ENCODE measurements at regions not wholly inside any gene's neighbourhood (a gene's known extent, or its start where the extent isn't known, plus 50 kb on each side); places are given as distances from the start of the nearest gene placed in this dataset.
"Not testable (repeated sequence)": the region's sequence is repeated elsewhere in the genome, so short reads cannot be mapped to it uniquely, and the experiment has no call there.

DNA sequence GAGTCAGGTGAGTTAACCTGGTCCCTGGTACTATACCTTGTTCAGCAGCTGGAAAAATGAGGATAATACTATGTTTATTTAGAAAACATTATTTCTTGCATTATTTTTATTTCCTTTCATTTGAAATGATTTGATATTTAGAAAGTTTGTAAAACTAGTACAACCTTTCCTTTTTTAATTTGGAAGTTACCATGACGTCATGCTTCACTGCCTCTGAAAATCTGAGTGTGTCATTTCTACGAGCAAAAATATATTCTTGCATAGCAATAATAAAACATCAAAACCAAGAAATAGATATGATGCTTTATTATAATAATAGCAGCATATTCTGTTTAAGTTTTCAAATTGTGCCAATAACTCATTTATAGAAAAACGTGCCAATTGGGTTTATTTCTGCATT, 1445.0 kb upstream of the RAG2 start:
- no peak for DNase-seq (ENCODE audit: low read depth in 2 of 3, low spot score in 2 of 3)

DNA sequence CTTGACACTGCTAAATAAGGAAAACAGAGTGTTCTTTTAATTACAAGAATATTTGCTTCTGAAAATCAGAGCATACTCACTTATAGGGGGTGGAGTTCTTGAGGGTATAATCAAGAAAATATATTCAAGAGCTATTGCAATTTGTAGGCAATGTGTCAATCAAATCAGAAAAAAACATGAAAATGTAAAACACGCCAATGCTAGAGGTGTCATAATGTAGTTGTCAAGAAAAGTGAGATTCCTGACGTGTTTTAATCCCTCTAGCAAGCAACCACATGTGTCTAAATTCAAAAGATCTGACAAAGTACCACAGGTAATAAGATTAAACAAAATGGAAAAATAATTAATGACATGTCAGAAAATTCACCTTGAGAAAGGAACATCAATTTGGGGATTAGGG, 1440.7 kb upstream of the RAG2 start:
- no peak for DNase-seq (ENCODE audit: low read depth in 2 of 3, low spot score in 2 of 3)

DNA sequence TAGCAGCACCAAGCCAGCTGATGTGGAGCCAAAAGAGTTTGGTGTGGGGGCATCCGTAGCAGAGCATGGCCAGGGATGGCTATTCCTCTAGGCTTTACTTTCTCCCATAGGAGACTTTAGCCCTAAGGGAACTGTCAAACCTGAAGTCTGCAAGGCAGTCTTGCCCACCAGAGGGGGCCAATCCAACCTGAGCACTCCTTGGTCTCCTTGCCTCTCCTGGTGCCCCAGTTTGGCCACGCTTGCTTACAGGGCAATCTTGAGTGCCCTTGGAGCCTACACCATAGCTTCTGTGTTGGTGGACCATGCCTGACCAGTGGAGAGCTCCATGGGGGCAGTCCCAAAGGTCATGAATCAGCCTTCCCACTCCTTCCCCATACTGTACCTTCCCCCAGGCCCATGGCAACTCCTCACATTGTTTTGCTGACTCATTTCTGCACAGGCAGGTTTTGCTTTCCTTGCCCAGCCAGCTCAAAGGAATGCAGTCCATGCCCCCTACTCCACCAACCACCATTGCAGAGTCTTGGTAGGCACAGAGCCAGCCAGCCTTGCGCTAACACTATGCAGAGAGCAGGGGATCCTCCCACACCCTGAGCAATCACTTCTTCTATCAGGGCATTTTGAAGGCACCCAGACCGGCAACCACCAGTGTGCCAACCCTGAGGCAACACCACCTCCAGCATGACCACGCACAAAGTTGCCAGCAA, 1421.2 kb upstream of the RAG2 start:
- no peak for DNase-seq (ENCODE audit: low read depth in 2 of 3, low spot score in 2 of 3)

DNA sequence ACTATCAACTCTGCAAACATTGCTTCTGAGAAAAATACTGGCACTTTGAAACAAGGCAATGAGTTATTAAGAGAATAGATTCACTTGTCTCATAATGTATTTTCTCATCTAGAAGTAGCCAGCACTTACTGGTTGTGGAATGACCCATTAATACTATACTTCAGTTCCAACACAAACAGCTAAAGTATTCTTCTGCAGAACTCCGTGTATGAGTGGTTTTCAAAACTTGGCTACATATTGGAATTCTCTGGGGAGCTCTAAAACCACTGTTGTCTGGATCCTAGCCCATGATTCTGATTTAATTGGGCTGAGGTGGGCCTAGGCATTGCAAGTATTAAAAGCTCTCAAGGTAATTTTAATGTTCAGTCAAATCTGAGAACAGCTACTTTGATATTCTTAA, 1416.4 kb upstream of the RAG2 start:
- no peak for DNase-seq (ENCODE audit: low read depth in 2 of 3, low spot score in 2 of 3)

DNA sequence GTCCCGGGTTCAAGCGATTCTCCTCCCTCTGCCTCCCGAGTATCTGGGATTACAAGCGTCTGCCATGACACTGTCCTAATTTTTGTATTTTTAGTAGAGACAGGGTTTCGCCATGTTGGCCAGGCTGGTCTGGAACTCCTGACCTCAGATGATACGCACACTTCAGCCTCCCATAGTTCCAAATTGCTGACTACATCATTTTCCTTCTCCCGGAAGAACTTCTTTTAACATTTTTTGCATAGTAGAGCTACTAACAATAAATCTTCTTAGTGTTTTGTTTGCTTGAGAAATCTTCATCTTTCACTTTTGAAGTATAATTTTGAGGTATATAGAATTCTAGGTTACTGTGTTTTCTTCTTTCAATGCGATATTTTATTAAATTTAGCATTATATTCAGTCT, 1415.1 kb upstream of the RAG2 start:
- DNase-seq (ENCODE audit: low read depth in 2 of 3, low spot score in 2 of 3) = no peak

DNA sequence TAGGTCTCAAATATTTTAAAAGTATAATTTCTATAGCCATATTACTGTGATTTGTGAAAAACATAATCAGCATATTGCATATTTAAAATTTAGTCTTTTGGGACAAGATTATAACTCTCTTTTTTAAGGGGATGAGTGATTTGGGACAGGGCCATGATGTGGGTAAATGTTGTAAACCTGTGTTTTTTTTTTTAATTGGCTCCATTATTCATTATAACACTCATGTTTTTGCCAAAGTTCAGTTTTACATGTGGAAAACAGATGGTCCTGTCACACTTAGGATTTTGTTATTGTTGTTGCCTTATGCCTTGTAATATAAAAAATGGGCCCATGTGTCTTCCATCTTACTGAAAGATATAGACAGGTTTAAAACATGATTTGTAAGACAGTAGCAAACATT, 1413.5 kb upstream of the RAG2 start:
- DNase-seq (ENCODE audit: low read depth in 2 of 3, low spot score in 2 of 3) = no peak

DNA sequence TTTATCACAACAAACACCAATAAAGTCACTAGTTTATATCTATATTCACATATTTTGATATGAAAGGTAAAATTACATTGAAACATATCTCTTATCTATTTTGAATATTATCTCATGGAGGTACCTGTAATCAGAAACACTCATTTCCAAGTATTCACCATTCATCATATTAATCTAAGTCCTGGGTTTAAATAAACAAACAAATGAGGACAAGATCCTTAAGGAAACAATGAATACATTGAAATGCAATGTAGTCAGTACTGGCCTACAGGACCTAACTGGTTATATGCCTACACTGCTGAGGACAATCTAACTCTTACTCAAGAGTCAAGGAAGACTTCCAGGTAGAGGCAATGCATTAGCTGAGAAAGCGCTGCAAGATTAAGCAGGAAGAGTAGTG, 1411.9 kb upstream of the RAG2 start:
- DNase-seq (ENCODE audit: low read depth in 2 of 3, low spot score in 2 of 3) = no peak

DNA sequence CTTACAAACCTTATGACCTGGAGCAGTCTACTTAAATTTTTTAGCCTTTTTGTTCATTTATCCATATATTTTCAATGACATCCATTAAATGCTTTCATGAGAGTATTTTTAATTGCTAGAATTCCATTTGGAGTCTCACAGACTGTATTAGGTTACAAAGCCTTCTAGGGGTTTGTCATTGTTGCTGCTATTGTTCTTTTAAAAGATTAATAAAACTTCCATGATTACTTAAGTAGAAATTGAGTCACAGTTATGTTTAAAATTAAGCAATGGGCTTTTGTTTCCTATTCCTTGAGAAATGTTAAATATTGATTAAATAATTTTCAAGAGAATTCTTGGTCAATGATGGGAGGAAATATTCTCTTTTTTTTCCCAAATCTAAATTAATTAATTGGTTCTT, 1408.4 kb upstream of the RAG2 start:
- no peak for DNase-seq (ENCODE audit: low read depth in 2 of 3, low spot score in 2 of 3)

DNA sequence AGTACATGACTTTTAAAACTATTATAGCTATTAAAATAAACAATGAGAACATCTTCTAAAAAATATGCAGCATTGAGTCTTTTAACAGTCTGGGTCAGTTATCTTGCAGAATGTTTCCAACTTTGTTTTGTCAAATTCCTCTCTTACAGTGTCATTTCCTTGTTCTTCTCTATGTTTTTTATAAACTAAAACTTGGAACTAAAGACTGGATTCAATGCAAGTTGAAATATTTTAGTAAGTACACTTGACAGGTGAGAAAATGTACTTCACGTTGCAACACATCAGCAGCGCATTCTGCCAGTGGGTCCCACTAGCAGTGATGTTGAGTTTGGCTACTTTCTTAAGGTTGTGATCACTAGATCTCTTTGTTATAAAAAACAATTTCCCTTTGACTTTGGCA, 1407.6 kb upstream of the RAG2 start:
- no peak for DNase-seq (ENCODE audit: low read depth in 2 of 3, low spot score in 2 of 3)

DNA sequence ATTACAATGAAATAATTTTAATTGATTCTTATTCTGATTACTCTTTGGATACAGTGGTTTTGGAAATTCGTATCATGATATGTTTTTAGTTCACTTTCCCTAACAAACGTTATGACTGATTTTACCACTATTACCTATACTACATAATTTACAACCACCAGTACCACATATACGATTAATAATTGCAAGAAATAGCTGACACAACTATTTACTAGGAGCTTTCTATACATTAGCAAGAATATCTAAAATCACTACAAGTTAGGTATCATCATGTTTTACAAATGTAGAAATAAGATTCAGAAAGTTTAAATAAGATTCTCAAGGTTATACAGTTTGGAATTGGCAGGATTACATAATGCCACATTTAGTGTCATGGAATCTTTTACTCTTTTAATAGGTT, 1401.1 kb upstream of the RAG2 start:
- DNase-seq (ENCODE audit: low read depth in 2 of 3, low spot score in 2 of 3) = no peak

DNA sequence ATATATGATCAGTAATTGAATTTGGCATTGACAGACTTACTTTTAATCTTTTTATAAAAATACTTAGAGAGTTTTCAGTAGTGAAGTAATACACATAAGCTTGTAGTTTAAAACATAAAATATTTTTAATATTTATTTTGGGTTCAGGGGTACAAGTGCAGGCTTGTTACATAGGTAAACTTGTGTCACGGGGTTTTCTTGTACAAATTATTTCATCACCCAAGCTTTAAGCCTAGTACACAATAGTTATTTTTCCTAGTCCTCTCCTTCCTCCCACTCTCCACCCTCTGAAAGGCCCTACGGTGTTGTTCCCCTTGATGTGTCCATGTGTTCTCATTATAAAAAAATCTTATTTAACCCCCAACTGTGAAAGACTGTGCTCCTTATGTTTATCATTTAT, 1397.8 kb upstream of the RAG2 start:
- DNase-seq (ENCODE audit: low read depth in 2 of 3, low spot score in 2 of 3) = no peak

DNA sequence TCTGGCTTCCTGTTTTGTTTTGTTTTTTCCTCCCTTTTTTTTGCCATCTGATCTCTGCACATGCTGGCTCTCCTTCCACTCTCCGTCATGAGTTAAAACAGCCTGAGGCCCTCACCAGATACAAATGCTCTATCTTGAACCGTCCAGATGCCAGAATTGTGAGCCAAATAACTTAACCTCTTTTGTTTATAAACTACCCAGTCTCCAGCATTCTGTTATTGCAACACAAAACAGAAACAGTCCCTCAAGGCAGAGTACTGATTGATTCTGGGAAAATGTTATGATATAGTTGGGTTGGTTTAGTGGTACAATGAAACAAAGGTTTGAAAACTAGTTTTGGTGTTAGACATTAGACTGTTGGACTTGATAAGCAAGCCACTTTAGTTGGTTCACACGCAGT, 1390.0 kb upstream of the RAG2 start:
- DNase-seq (ENCODE audit: low read depth in 2 of 3, low spot score in 2 of 3) = no peak

DNA sequence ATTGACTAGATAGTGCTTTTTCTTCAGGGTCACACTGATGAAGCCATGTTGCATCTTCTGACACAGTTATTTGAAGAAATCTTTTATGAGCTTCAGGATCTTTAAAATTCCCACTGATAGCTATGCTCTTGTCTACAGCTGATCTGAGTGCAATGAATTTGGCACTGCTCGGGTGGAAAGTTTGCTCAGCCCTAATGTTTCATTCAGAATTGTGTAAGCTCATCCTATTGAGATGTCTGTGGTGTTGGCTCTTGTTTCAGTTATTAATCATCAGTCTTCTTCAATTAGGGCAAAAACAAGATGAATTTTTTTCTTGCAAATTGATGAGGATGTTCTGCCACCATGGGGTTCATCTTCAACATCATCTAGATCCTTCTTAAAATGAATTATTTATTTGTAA, 1387.0 kb upstream of the RAG2 start:
- DNase-seq (ENCODE audit: low read depth in 2 of 3, low spot score in 2 of 3) = no peak

DNA sequence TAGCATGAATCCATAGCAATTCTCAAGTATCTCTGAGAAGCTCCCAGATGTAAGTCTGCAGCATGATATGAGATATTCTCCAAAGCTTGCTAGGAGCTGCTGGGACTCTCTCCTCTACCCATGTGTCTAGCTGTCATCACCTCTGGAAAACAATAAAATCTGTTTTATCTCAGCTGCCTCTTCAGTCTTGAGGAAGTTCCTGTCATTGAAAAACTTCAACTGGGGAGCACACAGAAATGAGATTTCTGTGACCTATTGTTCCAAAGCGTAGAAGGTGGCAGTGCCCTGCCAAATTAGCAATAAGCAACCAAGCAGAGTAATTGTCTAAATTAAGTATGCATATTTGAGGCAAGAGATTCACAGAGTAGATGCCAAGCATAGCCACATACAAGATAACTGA, 1380.6 kb upstream of the RAG2 start:
- no peak for DNase-seq (ENCODE audit: low read depth in 2 of 3, low spot score in 2 of 3)

DNA sequence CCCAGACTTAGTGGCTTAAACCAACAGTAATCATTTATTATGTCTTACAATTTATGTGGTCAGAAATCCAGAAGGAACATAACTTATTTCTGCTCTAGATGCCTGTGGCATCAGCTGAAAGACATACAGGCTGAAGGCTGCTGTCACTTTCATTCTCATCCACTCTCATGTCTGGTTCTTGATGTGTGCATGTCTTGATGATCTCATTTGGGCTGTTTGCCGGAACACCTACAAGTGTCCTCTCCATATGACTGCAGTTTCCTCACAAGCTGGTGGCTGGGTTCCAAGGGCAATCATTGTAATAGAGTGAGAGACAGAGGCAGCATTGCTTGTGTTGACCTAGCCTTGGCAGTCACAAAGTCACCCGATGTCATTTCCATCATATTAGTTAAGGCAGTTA, 1375.9 kb upstream of the RAG2 start:
- DNase-seq (ENCODE audit: low read depth in 2 of 3, low spot score in 2 of 3) = no peak

DNA sequence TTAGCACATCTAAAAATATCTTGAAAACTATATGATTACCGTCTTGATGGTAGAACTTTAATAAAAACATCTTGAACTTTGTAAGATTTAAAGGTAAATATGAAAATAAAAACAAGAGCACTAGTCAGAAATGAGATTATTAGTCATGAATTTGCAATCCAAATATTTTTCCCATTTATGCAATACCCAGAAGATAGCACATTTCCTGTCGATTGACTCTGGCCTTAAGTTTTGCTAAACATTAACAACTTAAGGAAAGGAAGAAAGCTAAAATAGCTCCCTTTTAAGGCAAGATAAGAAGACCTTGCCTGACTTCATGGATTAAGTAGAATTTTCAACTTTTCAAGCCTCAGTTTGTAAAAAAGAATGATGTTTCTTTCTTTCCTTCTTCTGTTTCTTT, 1374.7 kb upstream of the RAG2 start:
- DNase-seq (ENCODE audit: low read depth in 2 of 3, low spot score in 2 of 3) = no peak

DNA sequence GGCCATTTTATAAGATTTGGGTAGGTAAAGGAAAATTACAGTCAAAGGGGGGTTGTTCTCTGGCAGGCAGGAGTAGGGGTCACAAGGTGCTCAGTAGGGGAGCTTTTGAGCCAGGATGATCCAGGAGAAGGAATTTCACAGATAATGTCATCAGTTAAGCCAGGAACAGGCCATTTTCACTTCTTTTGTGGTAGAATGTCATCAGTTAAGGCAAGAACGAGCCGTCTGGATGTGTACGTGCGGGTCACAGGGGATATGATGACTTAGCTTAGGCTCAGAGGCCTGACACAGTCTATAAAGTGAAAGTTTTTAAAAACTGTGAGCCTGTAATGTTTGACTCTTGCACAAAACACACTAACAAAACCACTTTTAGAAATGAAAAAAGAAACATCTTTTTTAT, 1371.3 kb upstream of the RAG2 start:
- DNase-seq (ENCODE audit: low read depth in 2 of 3, low spot score in 2 of 3) = not testable (repeated sequence)

DNA sequence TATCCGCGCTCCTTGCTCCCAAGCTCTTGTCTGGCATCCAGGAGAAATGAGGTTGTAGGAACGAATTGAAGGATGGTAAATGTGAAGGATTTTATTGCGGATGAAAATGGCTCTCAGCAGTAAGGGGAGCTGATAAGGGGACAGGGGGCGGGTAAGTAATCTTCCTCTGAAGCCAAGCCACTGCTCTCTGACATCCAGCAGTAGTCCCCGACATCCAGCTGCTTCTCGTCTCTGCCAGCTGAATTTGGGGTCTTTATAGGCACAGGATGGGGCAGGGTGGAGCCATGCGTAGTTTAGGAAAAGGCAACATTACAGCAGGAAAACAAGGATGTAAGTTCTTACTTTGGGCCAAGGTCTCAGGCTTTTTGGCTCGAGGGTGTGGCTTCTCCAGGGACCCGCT, 1370.1 kb upstream of the RAG2 start:
- DNase-seq (ENCODE audit: low read depth in 2 of 3, low spot score in 2 of 3) = no peak

DNA sequence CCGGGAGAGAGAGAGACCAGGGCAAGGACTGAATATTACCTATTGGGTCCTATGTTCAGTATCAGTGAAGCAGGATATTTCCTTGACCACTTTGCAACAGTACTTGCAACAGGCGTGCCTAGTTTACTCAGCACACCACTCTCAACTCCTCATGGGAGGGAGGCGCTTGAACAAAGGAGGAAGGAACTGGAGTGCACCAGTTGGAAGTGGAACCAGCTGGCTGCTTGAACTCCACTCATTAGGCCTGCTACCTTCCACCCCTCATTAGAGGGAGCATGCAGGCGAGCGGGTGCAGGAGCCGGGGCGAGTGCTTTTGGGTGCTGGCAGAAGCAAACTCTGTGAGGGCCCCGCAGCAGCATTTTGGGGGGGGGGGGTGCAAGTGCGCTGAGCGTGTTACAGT, 1369.6 kb upstream of the RAG2 start:
- DNase-seq (ENCODE audit: low read depth in 2 of 3, low spot score in 2 of 3) = no peak

DNA sequence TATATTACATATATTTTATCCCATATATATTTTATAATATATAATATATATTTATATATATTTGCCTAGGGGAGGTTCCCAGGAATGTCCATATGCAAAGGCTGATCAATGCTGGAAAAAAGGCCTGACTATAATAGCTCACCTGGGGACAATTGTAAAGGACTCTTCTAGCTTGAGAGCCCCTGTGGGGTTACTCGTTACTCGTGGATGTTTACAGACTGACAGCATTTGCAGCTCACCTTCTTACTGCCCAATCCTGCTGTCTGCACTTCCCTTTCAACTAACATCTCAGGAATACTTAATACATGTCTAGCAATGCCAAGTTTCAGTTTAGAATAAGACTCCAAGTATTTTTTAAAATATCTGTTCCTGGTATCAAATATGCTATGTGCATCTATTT, 1365.4 kb upstream of the RAG2 start:
- DNase-seq (ENCODE audit: low read depth in 2 of 3, low spot score in 2 of 3) = no peak

DNA sequence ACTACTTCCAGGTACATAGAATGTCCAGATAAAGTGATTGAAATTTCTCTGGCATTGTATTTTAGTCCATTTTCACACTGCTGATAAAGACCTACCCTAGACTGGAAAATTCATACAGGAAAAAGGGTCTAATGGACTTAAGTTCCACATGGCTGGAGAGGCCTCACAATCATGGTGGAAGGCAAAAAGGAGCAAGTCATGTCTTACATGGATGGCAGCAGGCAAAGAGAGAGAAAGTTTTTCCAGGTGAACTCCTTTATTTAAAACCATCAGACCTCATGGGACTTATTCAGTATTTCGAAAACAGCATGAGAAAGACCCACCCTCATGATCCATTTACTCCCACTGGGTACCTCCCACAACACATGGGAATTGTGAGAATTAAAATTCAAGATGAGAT, 1359.7 kb upstream of the RAG2 start:
- DNase-seq (ENCODE audit: low read depth in 2 of 3, low spot score in 2 of 3) = no peak

DNA sequence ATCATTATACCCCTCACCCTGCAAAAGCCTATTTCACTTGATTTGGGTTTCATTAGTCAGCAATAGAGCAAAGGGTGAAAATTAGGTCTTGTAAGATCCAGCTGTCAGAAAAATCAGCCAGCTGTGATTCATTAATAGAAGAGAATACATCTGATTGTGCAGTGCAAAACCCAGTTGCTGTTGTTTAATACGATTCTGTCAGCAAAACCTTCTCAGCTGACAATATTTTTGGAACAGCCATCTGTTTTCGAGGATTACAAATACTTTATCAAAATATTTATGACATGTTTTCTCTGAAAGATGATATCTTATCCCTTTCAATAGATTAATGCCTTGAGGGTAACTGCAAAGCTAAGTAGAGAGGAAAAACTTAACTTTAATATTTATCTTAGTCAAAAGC, 1354.0 kb upstream of the RAG2 start:
- DNase-seq (ENCODE audit: low read depth in 2 of 3, low spot score in 2 of 3) = no peak

DNA sequence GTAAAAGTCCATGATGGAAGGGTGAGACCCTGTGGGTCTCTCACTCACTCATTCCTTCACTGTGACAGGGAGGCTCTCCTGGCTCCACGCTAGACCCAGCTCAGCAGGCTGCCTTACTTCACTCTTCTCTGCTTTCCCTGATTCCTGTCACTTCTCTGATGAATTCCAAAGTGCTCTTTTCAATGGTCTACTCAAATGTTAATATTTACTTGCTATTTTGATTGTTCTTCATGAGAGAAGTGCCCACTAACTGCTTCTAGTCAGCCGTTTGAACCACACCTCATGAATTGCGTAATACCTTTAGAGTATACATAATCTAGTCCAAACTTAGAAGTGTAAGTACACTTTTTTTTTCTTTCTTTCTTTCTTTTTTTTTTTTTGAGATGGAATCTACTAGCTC, 1350.2 kb upstream of the RAG2 start:
- no peak for DNase-seq (ENCODE audit: low read depth in 2 of 3, low spot score in 2 of 3)

DNA sequence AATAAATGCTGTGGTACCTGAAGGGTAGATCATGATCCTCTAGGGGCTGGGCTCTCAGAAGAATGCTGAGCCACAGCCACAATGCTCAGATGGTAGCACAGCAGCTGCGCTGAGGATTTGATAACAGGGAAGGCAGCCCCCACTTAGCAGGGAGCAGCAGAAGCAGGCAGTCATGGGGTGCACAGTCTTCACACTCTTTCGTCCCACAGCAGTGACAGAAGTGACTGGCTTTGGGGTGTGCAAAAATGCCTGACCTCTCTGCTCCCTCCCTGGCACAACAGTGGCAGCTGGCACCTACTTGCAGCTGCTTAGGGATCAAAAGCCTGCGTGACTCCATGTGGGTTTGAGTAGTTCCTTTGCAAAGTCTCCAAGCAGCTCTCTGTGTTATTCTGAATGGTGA, 1349.8 kb upstream of the RAG2 start:
- no peak for DNase-seq (ENCODE audit: low read depth in 2 of 3, low spot score in 2 of 3)
